ENCODE measurements at regions not wholly inside any gene's neighbourhood (a gene's known extent, or its start where the extent isn't known, plus 50 kb on each side); places are given as distances from the start of the nearest gene placed in this dataset.

GRCh38 chr5:3258050-3258449 lies 337.6 kb upstream of the IRX1 start:
- H3K4me1 ChIP-seq (ENCODE audit: control insufficient read depth in 2 of 2, insufficient read depth in 2 of 2, low read length in 2 of 2): no peaks in the 10 kb centered on the region
- no peaks in the 10 kb centered on the region for H3K79me2 ChIP-seq (ENCODE audit: control insufficient read depth, insufficient read depth, low read length)
- WGBS (ENCODE audit: insufficient coverage): 95% methylated on average over 7 of the region's 9 CpGs
- no peak overlapping the region for H2AFZ ChIP-seq (ENCODE audit: insufficient read depth, low read depth, low read length, poor library complexity, severe bottlenecking)
- ChIA-PET CTCF (no interaction called here), POLR2A (no interaction called here)
- H3K9me3 ChIP-seq (ENCODE audit: control extremely low read depth in 1 of 3, control insufficient read depth in 2 of 3, insufficient read depth in 1 of 3, low read length in 2 of 3): peaks cover 0 to 22% (median 0%) of the 10 kb centered on the region in 3 donors
- intact Hi-C loops (cut with micrococcal nuclease): no loop called here
- Mint-ChIP-seq H3K27ac (no peak overlapping the region), H3K4me3 (no peak overlapping the region), H3K9me3 (ENCODE audit: insufficient read depth) (peaks cover 7% of the 10 kb centered on the region), H3K4me1 (no peaks in the 10 kb centered on the region), H3K27me3 (no peaks in the 10 kb centered on the region)
- ATAC-seq (ENCODE audit: low read depth): no peak
- no peak overlapping the region for H3K9ac ChIP-seq (ENCODE audit: low read length)
- H4K20me1 ChIP-seq (ENCODE audit: control insufficient read depth, insufficient read depth, low read length, poor library complexity, severe bottlenecking): no peaks in the 10 kb centered on the region
- no peaks in the 10 kb centered on the region for H3K27me3 ChIP-seq (replicated peaks in 1 of 4; ENCODE audit: control extremely low read depth in 1 of 4, control insufficient read depth in 3 of 4, insufficient read depth in 4 of 4, low read length in 3 of 4)
- no peak overlapping the region for H3K4me2 ChIP-seq (replicated peaks; ENCODE audit: low read depth, low read length, poor library complexity, severe bottlenecking)
- no peak overlapping the region for H3K4me3 ChIP-seq (ENCODE audit: control extremely low read depth in 1 of 5, extremely low read depth in 1 of 5, insufficient read depth in 1 of 5, low read depth in 2 of 5, low read length in 4 of 5)
- H3K36me3 ChIP-seq (replicated peaks in 1 of 2; ENCODE audit: control extremely low read depth in 1 of 2, control insufficient read depth in 1 of 2, extremely low read depth in 1 of 2, insufficient read depth in 2 of 2, low read length in 1 of 2): no peaks in the 10 kb centered on the region
- no peak for DNase-seq
- TF ChIP-seq, protein P1, sequence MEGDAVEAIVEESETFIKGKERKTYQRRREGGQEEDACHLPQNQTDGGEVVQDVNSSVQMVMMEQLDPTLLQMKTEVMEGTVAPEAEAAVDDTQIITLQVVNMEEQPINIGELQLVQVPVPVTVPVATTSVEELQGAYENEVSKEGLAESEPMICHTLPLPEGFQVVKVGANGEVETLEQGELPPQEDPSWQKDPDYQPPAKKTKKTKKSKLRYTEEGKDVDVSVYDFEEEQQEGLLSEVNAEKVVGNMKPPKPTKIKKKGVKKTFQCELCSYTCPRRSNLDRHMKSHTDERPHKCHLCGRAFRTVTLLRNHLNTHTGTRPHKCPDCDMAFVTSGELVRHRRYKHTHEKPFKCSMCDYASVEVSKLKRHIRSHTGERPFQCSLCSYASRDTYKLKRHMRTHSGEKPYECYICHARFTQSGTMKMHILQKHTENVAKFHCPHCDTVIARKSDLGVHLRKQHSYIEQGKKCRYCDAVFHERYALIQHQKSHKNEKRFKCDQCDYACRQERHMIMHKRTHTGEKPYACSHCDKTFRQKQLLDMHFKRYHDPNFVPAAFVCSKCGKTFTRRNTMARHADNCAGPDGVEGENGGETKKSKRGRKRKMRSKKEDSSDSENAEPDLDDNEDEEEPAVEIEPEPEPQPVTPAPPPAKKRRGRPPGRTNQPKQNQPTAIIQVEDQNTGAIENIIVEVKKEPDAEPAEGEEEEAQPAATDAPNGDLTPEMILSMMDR (IDR thresholded peaks at IDR 0.05): no peak
- TF ChIP-seq EZH2 (IDR thresholded peaks at IDR 0.05; ENCODE audit: borderline replicate concordance, insufficient read depth, low read depth, low read length, poor library complexity, severe bottlenecking): no peak
- H3K27ac ChIP-seq (ENCODE audit: low read length in 2 of 2): no peak overlapping the region

DNA sequence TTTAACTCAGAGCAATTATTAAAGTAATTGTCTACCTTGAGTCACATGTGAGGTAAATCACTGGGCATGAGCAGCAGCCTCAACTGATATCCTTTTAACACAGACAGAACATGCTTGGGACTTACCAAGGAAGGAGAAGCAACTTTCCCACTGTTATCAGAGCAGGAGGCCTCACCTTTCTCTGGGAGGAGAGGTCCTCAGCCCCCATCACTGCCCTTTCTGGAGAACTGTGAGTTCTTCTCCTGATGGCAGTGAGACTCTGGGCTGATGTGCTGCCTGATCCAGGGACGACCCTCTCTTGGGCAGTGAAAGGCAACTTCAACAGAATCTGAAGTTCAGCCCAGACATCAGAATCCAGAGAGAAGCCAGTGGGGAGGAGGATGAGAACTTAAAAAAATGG lies 343.4 kb upstream of the IRX1 start:
- Mint-ChIP-seq H3K4me1 (no peaks in the 10 kb centered on the region), H3K27me3 (no peaks in the 10 kb centered on the region), H3K27ac (no peak overlapping the region), H3K9me3 (ENCODE audit: insufficient read depth) (no peaks in the 10 kb centered on the region), H3K4me3 (no peak overlapping the region)
- intact Hi-C loops (cut with micrococcal nuclease): no loop called here
- POLR2A ChIA-PET: no interaction called here
- TF ChIP-seq, protein P1 (IDR thresholded peaks at IDR 0.05): no peak
- TF ChIP-seq EZH2 (IDR thresholded peaks at IDR 0.05; ENCODE audit: borderline replicate concordance, insufficient read depth, low read depth, low read length, poor library complexity, severe bottlenecking): no peak
- Histone ChIP-seq H3K9ac (ENCODE audit: low read length) (no peak overlapping the region), H2AFZ (ENCODE audit: insufficient read depth, low read depth, low read length, poor library complexity, severe bottlenecking) (no peak overlapping the region), H3K9me3 (ENCODE audit: control extremely low read depth in 1 of 3, control insufficient read depth in 2 of 3, insufficient read depth in 1 of 3, low read length in 2 of 3) (peaks cover 0 to 8% (median 0%) of the 10 kb centered on the region in 3 donors), H3K4me2 (replicated peaks; ENCODE audit: low read depth, low read length, poor library complexity, severe bottlenecking) (no peak overlapping the region), H3K27ac (ENCODE audit: low read length in 2 of 2) (no peak overlapping the region), H3K79me2 (ENCODE audit: control insufficient read depth, insufficient read depth, low read length) (no peaks in the 10 kb centered on the region), H3K4me1 (ENCODE audit: control insufficient read depth in 2 of 2, insufficient read depth in 2 of 2, low read length in 2 of 2) (no peaks in the 10 kb centered on the region), H3K36me3 (replicated peaks in 1 of 2; ENCODE audit: control extremely low read depth in 1 of 2, control insufficient read depth in 1 of 2, extremely low read depth in 1 of 2, insufficient read depth in 2 of 2, low read length in 1 of 2) (no peaks in the 10 kb centered on the region), H3K27me3 (replicated peaks in 1 of 4; ENCODE audit: control extremely low read depth in 1 of 4, control insufficient read depth in 3 of 4, insufficient read depth in 4 of 4, low read length in 3 of 4) (no peaks in the 10 kb centered on the region), H3K4me3 (ENCODE audit: control extremely low read depth in 1 of 5, extremely low read depth in 1 of 5, insufficient read depth in 1 of 5, low read depth in 2 of 5, low read length in 4 of 5) (no peak overlapping the region), H4K20me1 (ENCODE audit: control insufficient read depth, insufficient read depth, low read length, poor library complexity, severe bottlenecking) (no peaks in the 10 kb centered on the region)
- ATAC-seq (ENCODE audit: low read depth): no peak
- 80% methylated on average over 1 of the region's 1 CpG for WGBS (ENCODE audit: insufficient coverage)
- DNase-seq: no peak
- CTCF ChIA-PET: no interaction called here
